ENCODE measurements at regions not wholly inside any gene's neighbourhood (a gene's known extent, or its start where the extent isn't known, plus 50 kb on each side); places are given as distances from the start of the nearest gene placed in this dataset.

- no peak for TF ChIP-seq TAF1 (IDR thresholded peaks at IDR 0.05; ENCODE audit: low read depth, low read length)
- no peak for TF ChIP-seq GABPA (IDR thresholded peaks at IDR 0.05; ENCODE audit: borderline replicate concordance, insufficient read depth, low read length)
- no peak for TF ChIP-seq RXRA (IDR thresholded peaks at IDR 0.05; ENCODE audit: insufficient read depth, low read depth, low read length)
- TF ChIP-seq GTF2F1 (IDR thresholded peaks at IDR 0.05; ENCODE audit: borderline replicate concordance, low read depth, low read length), result no peak
Observed at GRCh38 chr3:190721330-190721729, 141.2 kb downstream of the GMNC start (continued).

Measured in H1 (cell line).